ENCODE measurements at regions not wholly inside any gene's neighbourhood (a gene's known extent, or its start where the extent isn't known, plus 50 kb on each side); places are given as distances from the start of the nearest gene placed in this dataset.

- in situ Hi-C loops (cut with HindIII; ENCODE audit: low sequenced_read_pairs): no loop called here
Measured at GRCh38 chr10:110437351-110437605, 60.4 kb upstream of the DUSP5 start.

GRCh38 chr10:110437761-110438341, 59.9 kb upstream of the DUSP5 start:
- no peak for DNase-seq (ENCODE audit: low read depth)
- no peak overlapping the region for H3K4me3 ChIP-seq (ENCODE audit: low read depth, low read length)
- no peak for TF ChIP-seq CTCF (IDR thresholded peaks at IDR 0.05; ENCODE audit: low read depth, low read length, missing control alignments)
- in situ Hi-C loops (cut with HindIII; ENCODE audit: low sequenced_read_pairs): no loop called here

More at GRCh38 chr10:110437351-110437605, 60.4 kb upstream of the DUSP5 start:
- no peak for DNase-seq (ENCODE audit: low read depth)
- no peak for TF ChIP-seq CTCF (IDR thresholded peaks at IDR 0.05; ENCODE audit: low read depth, low read length, missing control alignments)
- no peak overlapping the region for H3K4me3 ChIP-seq (ENCODE audit: low read depth, low read length)

GRCh38 chr10:110442746-110443145, 55.0 kb upstream of the DUSP5 start:
- in situ Hi-C loops (cut with HindIII; ENCODE audit: low sequenced_read_pairs): loop anchor here (10.0 kb wide), 1 partner anchor 78 kb away; no protein-coding TSS in a partner anchor
- no peak overlapping the region for H3K4me3 ChIP-seq (ENCODE audit: low read depth, low read length)
- TF ChIP-seq CTCF (IDR thresholded peaks at IDR 0.05; ENCODE audit: low read depth, low read length, missing control alignments): no peak
- DNase-seq (ENCODE audit: low read depth): no peak

GRCh38 chr10:110443239-110444003, 54.3 kb upstream of the DUSP5 start:
- no peak for TF ChIP-seq CTCF (IDR thresholded peaks at IDR 0.05; ENCODE audit: low read depth, low read length, missing control alignments)
- no peak for DNase-seq (ENCODE audit: low read depth)
- no peak overlapping the region for H3K4me3 ChIP-seq (ENCODE audit: low read depth, low read length)
- in situ Hi-C loops (cut with HindIII; ENCODE audit: low sequenced_read_pairs): loop anchor here (10.0 kb wide), 1 partner anchor 79 kb away; no protein-coding TSS in a partner anchor

GRCh38 chr10:110444004-110444337, 53.7 kb upstream of the DUSP5 start:
- in situ Hi-C loops (cut with HindIII; ENCODE audit: low sequenced_read_pairs): loop anchor here (10.0 kb wide), 1 partner anchor 79 kb away; no protein-coding TSS in a partner anchor

GRCh38 chr10:110445871-110446270, 51.8 kb upstream of the DUSP5 start:
- in situ Hi-C loops (cut with HindIII; ENCODE audit: low sequenced_read_pairs): loop anchor here (5.0 to 10.0 kb wide), 2 partner anchors 34 to 81 kb away; no protein-coding TSS in a partner anchor
- TF ChIP-seq CTCF (IDR thresholded peaks at IDR 0.05; ENCODE audit: low read depth, low read length, missing control alignments): no peak
- no peak for DNase-seq (ENCODE audit: low read depth)
- H3K4me3 ChIP-seq (ENCODE audit: low read depth, low read length): no peak overlapping the region

More at GRCh38 chr10:110444004-110444337, 53.7 kb upstream of the DUSP5 start:
- no peak overlapping the region for H3K4me3 ChIP-seq (ENCODE audit: low read depth, low read length)
- no peak for TF ChIP-seq CTCF (IDR thresholded peaks at IDR 0.05; ENCODE audit: low read depth, low read length, missing control alignments)
- DNase-seq (ENCODE audit: low read depth): no peak
